ENCODE measurements at regions not wholly inside any gene's neighbourhood (a gene's known extent, or its start where the extent isn't known, plus 50 kb on each side); places are given as distances from the start of the nearest gene placed in this dataset.
A peak's percentile ranks its signal among the peaks of the same experiment; 100 is the strongest.

GRCh38 chr10:111837985-111838384 lies 345.6 kb downstream of the GPAM start:
- peaks cover 0 to 5% of the 10 kb centered on the region in 2 donors for H3K9me3 Mint-ChIP-seq
- H3K36me3 Mint-ChIP-seq: no peaks in the 10 kb centered on the region
- ATAC-seq (no peak), DNase-seq (ENCODE audit: low spot score in 2 of 2) (no peak)
- no peak overlapping the region for H3K27ac Mint-ChIP-seq

- H3K36me3 Mint-ChIP-seq: no peaks in the 10 kb centered on the region
- no peak overlapping the region for H3K27ac Mint-ChIP-seq
- no peak for DNase-seq (ENCODE audit: low spot score in 2 of 2)
- ATAC-seq: no peak
- H3K9me3 Mint-ChIP-seq: peaks cover 6 to 10% of the 10 kb centered on the region in 2 donors
Observed at GRCh38 chr10:111840546-111840945, 343.0 kb downstream of the GPAM start.

GRCh38 chr10:111852801-111853200 lies 330.8 kb downstream of the GPAM start:
- no peak for ATAC-seq
- DNase-seq (ENCODE audit: low spot score in 2 of 2): no peak
- Mint-ChIP-seq H3K36me3 (peaks cover 3% of the 10 kb centered on the region in 2 donors), H3K27ac (no peak overlapping the region), H3K9me3 (peaks cover 3 to 14% of the 10 kb centered on the region in 2 donors)

- no peaks in the 10 kb centered on the region for H3K36me3 Mint-ChIP-seq
- ATAC-seq (no peak), DNase-seq (ENCODE audit: low spot score in 2 of 2) (no peak)
- no peak overlapping the region for H3K27ac Mint-ChIP-seq
- H3K9me3 Mint-ChIP-seq: peaks cover 0 to 6% of the 10 kb centered on the region in 2 donors
Observed at GRCh38 chr10:111856631-111857030, 326.9 kb downstream of the GPAM start.

GRCh38 chr10:111865550-111865949 lies 318.0 kb downstream of the GPAM start:
- DNase-seq (ENCODE audit: low spot score in 2 of 2) (no peak), ATAC-seq (no peak)
- peaks cover 0 to 4% of the 10 kb centered on the region in 2 donors for H3K9me3 Mint-ChIP-seq

GRCh38 chr10:111871458-111871857 lies 312.1 kb downstream of the GPAM start:
- Mint-ChIP-seq H3K9me3 (no peaks in the 10 kb centered on the region), H3K36me3 (no peaks in the 10 kb centered on the region), H3K27ac (no peak overlapping the region)
- DNase-seq (ENCODE audit: low spot score in 2 of 2): no peak
- no peak for ATAC-seq

More at GRCh38 chr10:111865550-111865949, 318.0 kb downstream of the GPAM start:
- no peaks in the 10 kb centered on the region for H3K36me3 Mint-ChIP-seq
- H3K27ac Mint-ChIP-seq: no peak overlapping the region

GRCh38 chr10:111872591-111872990 lies 311.0 kb downstream of the GPAM start:
- H3K27ac Mint-ChIP-seq: no peak overlapping the region
- ATAC-seq (peak in 1 of 2 donors; percentile 37), DNase-seq (ENCODE audit: low spot score in 2 of 2) (no peak)
- H3K9me3 Mint-ChIP-seq: peaks cover 0 to 6% of the 10 kb centered on the region in 2 donors
- no peaks in the 10 kb centered on the region for H3K36me3 Mint-ChIP-seq

- peaks cover 3 to 9% of the 10 kb centered on the region in 2 donors for H3K9me3 Mint-ChIP-seq
- no peak overlapping the region for H3K27ac Mint-ChIP-seq
Observed at GRCh38 chr10:111873041-111873440, 310.5 kb downstream of the GPAM start.

GRCh38 chr10:111873621-111874135 lies 309.9 kb downstream of the GPAM start:
- H3K27ac Mint-ChIP-seq: no peak overlapping the region
- H3K36me3 Mint-ChIP-seq: no peaks in the 10 kb centered on the region
- DNase-seq (ENCODE audit: low spot score in 2 of 2) (no peak), ATAC-seq (no peak)
- peaks cover 8 to 10% of the 10 kb centered on the region in 2 donors for H3K9me3 Mint-ChIP-seq

More at GRCh38 chr10:111873041-111873440, 310.5 kb downstream of the GPAM start:
- no peaks in the 10 kb centered on the region for H3K36me3 Mint-ChIP-seq
- no peak for DNase-seq (ENCODE audit: low spot score in 2 of 2)
- ATAC-seq: no peak

GRCh38 chr10:111874576-111874975 lies 309.0 kb downstream of the GPAM start:
- Mint-ChIP-seq H3K9me3 (peaks cover 8 to 10% of the 10 kb centered on the region in 2 donors), H3K36me3 (no peaks in the 10 kb centered on the region), H3K27ac (no peak overlapping the region)
- DNase-seq (ENCODE audit: low spot score in 2 of 2) (no peak), ATAC-seq (no peak)

- Mint-ChIP-seq H3K36me3 (no peaks in the 10 kb centered on the region), H3K9me3 (peaks cover 8 to 10% of the 10 kb centered on the region in 2 donors), H3K27ac (no peak overlapping the region)
- ATAC-seq: no peak
- DNase-seq (ENCODE audit: low spot score in 2 of 2): no peak
Observed at GRCh38 chr10:111875725-111876124, 307.8 kb downstream of the GPAM start.

- Mint-ChIP-seq H3K36me3 (no peaks in the 10 kb centered on the region), H3K9me3 (peaks cover 8 to 10% of the 10 kb centered on the region in 2 donors), H3K27ac (no peak overlapping the region)
- no peak for ATAC-seq
- DNase-seq (ENCODE audit: low spot score in 2 of 2): no peak
Observed at GRCh38 chr10:111877258-111877657, 306.3 kb downstream of the GPAM start.

GRCh38 chr10:111879969-111880368 lies 303.6 kb downstream of the GPAM start:
- no peaks in the 10 kb centered on the region for H3K36me3 Mint-ChIP-seq

GRCh38 chr10:111885046-111885445 lies 298.5 kb downstream of the GPAM start:
- no peak overlapping the region for H3K27ac Mint-ChIP-seq
- DNase-seq (ENCODE audit: low spot score in 2 of 2) (no peak), ATAC-seq (no peak)
- peaks cover 9 to 10% of the 10 kb centered on the region in 2 donors for H3K9me3 Mint-ChIP-seq
- no peaks in the 10 kb centered on the region for H3K36me3 Mint-ChIP-seq

More at GRCh38 chr10:111879969-111880368, 303.6 kb downstream of the GPAM start:
- no peak for ATAC-seq
- no peak for DNase-seq (ENCODE audit: low spot score in 2 of 2)
- no peak overlapping the region for H3K27ac Mint-ChIP-seq
- H3K9me3 Mint-ChIP-seq: peaks cover 11 to 18% of the 10 kb centered on the region in 2 donors

GRCh38 chr10:111885919-111886318 lies 297.6 kb downstream of the GPAM start:
- peaks cover 9 to 10% of the 10 kb centered on the region in 2 donors for H3K9me3 Mint-ChIP-seq
- no peaks in the 10 kb centered on the region for H3K36me3 Mint-ChIP-seq
- no peak for ATAC-seq
- H3K27ac Mint-ChIP-seq: no peak overlapping the region
- DNase-seq (ENCODE audit: low spot score in 2 of 2): no peak

- H3K27ac Mint-ChIP-seq: no peak overlapping the region
- H3K36me3 Mint-ChIP-seq: no peaks in the 10 kb centered on the region
- H3K9me3 Mint-ChIP-seq: peaks cover 10 to 12% of the 10 kb centered on the region in 2 donors
- DNase-seq (ENCODE audit: low spot score in 2 of 2) (no peak), ATAC-seq (no peak)
Observed at GRCh38 chr10:111887266-111887665, 296.3 kb downstream of the GPAM start.

GRCh38 chr10:111890046-111890445 lies 293.5 kb downstream of the GPAM start:
- Mint-ChIP-seq H3K36me3 (no peaks in the 10 kb centered on the region), H3K27ac (no peak overlapping the region), H3K9me3 (peaks cover 1 to 9% of the 10 kb centered on the region in 2 donors)
- ATAC-seq (no peak), DNase-seq (ENCODE audit: low spot score in 2 of 2) (no peak)

- Mint-ChIP-seq H3K36me3 (no peaks in the 10 kb centered on the region), H3K9me3 (no peaks in the 10 kb centered on the region), H3K27ac (no peak overlapping the region)
- ATAC-seq (no peak), DNase-seq (ENCODE audit: low spot score in 2 of 2) (no peak)
Observed at GRCh38 chr10:111916011-111916410, 267.6 kb downstream of the GPAM start.
